ENCODE measurements at regions not wholly inside any gene's neighbourhood (a gene's known extent, or its start where the extent isn't known, plus 50 kb on each side); places are given as distances from the start of the nearest gene placed in this dataset.

- TF ChIP-seq, protein P1, sequence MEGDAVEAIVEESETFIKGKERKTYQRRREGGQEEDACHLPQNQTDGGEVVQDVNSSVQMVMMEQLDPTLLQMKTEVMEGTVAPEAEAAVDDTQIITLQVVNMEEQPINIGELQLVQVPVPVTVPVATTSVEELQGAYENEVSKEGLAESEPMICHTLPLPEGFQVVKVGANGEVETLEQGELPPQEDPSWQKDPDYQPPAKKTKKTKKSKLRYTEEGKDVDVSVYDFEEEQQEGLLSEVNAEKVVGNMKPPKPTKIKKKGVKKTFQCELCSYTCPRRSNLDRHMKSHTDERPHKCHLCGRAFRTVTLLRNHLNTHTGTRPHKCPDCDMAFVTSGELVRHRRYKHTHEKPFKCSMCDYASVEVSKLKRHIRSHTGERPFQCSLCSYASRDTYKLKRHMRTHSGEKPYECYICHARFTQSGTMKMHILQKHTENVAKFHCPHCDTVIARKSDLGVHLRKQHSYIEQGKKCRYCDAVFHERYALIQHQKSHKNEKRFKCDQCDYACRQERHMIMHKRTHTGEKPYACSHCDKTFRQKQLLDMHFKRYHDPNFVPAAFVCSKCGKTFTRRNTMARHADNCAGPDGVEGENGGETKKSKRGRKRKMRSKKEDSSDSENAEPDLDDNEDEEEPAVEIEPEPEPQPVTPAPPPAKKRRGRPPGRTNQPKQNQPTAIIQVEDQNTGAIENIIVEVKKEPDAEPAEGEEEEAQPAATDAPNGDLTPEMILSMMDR (IDR thresholded peaks at IDR 0.05), result no peak
Observed at GRCh38 chr6:104173668-104174067, 686.1 kb downstream of the HACE1 start.

DNA sequence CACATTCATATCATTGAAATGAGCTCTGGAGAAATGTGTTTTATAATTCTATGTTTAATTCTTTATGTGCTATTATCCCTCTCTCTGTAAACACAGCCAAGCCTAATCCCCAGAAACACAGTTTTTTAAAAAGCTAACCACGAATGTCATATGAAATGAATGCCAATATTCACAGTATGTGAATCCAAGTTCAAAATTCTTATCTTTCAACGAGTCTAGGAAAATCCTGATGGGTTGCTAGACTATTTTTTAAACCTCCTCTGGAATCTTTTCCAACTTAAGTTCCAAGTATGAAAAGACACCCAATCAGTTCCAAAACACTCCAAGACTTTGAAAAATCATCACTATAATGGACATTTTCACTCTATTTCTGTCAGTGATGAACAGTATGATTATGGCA is 689.3 kb downstream of the HACE1 start:
- TF ChIP-seq, protein P1 (IDR thresholded peaks at IDR 0.05), result no peak

DNA sequence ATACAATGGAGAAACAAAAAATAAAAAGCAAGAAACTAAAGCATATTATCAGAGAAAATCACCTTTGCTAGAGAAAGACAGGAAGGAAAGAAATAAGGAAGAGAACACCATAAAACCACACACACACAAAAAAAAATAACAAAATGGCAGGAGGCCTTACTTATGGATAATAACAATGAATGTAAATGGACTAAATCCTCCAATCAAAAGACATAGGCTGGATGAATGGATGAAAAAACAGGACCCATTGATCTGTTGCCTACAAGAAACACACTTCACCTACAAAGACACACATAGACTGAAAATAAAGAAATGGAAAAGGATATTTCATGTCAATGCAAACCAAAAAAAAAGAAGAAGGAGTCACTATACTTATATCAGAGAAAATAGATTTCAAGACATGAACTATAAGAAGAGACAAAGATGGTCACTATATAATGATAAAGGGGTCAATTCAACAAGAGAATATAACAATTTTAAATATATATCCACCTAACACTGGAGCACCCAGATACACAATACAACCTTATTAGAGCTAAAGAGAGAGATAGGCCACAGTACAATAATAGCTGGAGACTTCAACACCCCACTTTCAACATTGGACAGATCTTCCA is 693.6 kb downstream of the HACE1 start:
- TF ChIP-seq, protein P1 (IDR thresholded peaks at IDR 0.05), result no peak

DNA sequence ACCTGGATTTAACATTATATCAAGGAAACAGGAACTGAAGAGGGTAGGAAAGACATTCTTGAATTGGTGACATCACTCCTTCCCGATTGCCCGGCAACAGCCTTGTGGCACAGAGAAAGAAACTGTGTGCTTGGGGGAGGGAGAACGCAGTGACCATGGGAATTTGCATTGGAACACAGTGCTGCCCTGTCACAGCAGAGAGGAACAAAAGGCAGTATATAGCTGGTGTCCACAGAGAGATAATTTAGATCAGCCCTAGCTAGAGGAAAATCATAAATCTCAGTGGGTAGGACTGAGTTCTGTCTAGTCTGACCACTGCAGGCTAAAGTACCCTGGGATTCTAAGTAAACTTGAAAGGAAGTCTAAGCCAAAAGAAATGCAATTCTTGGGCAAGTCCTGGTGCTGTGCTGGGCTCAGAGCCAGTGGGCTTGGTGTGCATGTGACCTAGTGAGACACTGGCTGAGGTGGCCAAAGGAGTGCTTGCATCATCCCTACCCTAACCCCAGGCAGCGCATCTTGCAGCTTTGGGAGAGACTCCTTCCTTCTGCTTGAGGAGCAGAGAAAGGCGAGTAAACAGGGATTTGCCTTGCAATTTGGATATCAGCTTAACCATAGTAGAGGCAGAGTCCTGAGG is 697.6 kb downstream of the HACE1 start:
- TF ChIP-seq, protein P1 (IDR thresholded peaks at IDR 0.05), result no peak

DNA sequence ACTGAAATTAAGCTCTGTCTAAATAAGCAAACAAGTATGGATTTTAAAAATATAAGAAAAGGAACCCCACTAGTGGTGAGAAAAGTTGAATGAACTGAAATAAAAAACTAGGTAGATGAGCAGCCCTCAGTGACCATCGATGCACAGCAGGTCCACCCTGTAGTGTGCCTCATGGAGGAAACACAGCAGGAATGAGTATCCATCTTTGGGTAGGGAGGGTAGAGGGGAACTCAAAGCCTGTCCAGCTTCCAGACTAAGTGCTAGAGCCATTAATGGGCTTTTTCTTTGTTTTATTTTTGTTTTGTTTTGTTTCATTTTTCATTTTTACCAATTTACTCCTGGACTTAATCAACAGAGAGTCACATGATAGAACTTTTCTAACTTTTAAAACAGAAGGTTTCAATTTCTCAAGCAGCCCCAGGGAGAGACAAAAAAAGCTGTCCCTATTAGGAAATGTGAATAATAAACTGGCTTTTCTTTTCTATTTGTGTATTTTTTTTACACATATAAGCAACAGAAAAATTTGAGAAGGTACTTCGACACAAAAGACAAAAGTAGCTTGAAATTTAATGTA is 700.6 kb downstream of the HACE1 start:
- TF ChIP-seq, protein P1 (IDR thresholded peaks at IDR 0.05), result no peak

DNA sequence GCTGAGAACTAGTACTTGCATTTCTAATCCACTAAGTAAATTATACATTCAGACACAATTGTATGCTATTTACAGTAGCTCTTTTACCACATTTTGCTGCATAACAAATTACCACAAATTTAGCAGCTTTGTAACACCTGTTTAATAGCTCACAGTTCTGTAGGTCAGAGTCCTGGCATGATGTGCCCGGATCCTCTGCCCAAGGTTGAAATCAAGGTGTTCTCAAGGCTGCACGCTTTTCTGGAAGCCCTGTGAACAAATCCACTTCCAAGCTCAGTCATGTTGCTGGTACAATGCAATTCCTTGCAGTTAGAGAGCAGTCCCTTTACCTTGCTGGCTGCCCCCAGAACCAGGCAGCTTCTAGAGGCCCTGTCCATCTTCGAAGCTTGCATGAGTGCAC is 716.0 kb downstream of the HACE1 start:
- TF ChIP-seq, protein P1 (IDR thresholded peaks at IDR 0.05), result no peak

DNA sequence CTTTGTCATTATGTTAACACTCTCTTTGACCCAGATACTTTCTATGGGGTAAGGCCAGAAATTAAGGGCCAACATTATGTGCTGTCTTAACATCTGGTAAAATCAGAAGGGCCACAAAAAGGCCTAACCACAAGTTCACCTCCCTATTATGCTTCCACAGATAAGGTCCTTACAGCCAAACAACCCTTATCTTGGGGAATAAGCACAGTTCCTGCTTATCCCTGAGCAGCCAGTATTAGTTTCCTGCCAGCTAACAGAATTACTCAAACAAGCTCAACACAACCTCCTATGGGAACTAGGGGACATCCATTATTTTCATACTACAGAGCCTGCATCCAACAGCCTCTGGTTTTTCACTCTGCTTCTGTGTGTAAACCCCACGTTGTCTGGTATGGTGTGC is 724.8 kb downstream of the HACE1 start:
- TF ChIP-seq, protein P1 (IDR thresholded peaks at IDR 0.05), result no peak
